ENCODE measurements at regions not wholly inside any gene's neighbourhood (a gene's known extent, or its start where the extent isn't known, plus 50 kb on each side); places are given as distances from the start of the nearest gene placed in this dataset.

DNA sequence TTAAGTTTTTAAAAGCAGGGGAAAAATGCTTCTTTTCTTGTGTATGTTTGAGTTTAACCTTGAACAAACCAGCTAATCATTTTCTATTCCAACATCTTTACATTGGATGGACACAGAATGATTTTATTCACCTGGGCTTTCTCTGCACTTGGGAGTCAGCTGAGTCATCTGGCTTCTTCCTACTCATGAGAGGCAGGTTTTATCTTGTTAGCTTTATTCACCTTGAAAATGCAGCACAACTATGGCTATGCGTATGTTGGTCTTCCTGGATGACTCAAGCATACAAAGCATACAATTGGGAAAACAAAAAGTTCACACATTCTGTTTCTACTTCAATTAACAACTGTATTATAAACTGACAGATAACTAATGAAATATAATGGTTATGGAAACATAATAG is 737.7 kb downstream of the FRK start:
- no peak overlapping the region for H3K4me3 Mint-ChIP-seq (ENCODE audit: unreplicated experiment)
- H3K27ac Mint-ChIP-seq (ENCODE audit: unreplicated experiment) = no peak overlapping the region
- H3K27me3 Mint-ChIP-seq (ENCODE audit: unreplicated experiment) = no peaks in the 10 kb centered on the region
- TF ChIP-seq, protein P1, sequence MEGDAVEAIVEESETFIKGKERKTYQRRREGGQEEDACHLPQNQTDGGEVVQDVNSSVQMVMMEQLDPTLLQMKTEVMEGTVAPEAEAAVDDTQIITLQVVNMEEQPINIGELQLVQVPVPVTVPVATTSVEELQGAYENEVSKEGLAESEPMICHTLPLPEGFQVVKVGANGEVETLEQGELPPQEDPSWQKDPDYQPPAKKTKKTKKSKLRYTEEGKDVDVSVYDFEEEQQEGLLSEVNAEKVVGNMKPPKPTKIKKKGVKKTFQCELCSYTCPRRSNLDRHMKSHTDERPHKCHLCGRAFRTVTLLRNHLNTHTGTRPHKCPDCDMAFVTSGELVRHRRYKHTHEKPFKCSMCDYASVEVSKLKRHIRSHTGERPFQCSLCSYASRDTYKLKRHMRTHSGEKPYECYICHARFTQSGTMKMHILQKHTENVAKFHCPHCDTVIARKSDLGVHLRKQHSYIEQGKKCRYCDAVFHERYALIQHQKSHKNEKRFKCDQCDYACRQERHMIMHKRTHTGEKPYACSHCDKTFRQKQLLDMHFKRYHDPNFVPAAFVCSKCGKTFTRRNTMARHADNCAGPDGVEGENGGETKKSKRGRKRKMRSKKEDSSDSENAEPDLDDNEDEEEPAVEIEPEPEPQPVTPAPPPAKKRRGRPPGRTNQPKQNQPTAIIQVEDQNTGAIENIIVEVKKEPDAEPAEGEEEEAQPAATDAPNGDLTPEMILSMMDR (IDR thresholded peaks at IDR 0.05; ENCODE audit: unreplicated experiment) = no peak
- H3K4me1 Mint-ChIP-seq (ENCODE audit: unreplicated experiment) = peaks cover 6% of the 10 kb centered on the region
- no peaks in the 10 kb centered on the region for H3K36me3 Mint-ChIP-seq (ENCODE audit: low read depth, unreplicated experiment)
- no peaks in the 10 kb centered on the region for H3K9me3 Mint-ChIP-seq (ENCODE audit: unreplicated experiment)
- DNase-seq (ENCODE audit: low spot score) = no peak

DNA sequence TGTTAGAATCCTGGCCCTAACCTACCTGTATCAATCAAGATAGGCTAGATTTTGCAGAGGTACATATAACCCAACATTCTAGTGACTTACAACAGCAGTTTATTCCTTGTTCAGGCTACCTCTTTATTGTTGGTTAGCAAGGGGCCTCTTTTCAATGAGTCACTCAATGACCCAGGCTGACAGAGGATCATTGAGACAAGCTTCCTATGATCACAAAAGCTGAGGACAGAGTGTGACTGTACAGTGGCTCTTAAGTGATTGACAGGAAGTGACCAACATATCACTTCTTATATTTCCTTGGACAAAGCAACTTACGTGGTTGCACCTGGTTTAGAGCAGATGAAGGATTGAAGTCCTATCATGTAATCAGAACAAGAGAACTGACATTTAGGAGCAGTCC is 740.9 kb downstream of the FRK start:
- no peak overlapping the region for H3K27ac Mint-ChIP-seq (ENCODE audit: unreplicated experiment)
- DNase-seq (ENCODE audit: low spot score) = no peak
- peaks cover 6% of the 10 kb centered on the region for H3K4me1 Mint-ChIP-seq (ENCODE audit: unreplicated experiment)
- H3K36me3 Mint-ChIP-seq (ENCODE audit: low read depth, unreplicated experiment) = no peaks in the 10 kb centered on the region
- H3K9me3 Mint-ChIP-seq (ENCODE audit: unreplicated experiment) = no peaks in the 10 kb centered on the region
- TF ChIP-seq, protein P1 (IDR thresholded peaks at IDR 0.05; ENCODE audit: unreplicated experiment) = no peak
- H3K4me3 Mint-ChIP-seq (ENCODE audit: unreplicated experiment) = no peak overlapping the region
- H3K27me3 Mint-ChIP-seq (ENCODE audit: unreplicated experiment) = no peaks in the 10 kb centered on the region

DNA sequence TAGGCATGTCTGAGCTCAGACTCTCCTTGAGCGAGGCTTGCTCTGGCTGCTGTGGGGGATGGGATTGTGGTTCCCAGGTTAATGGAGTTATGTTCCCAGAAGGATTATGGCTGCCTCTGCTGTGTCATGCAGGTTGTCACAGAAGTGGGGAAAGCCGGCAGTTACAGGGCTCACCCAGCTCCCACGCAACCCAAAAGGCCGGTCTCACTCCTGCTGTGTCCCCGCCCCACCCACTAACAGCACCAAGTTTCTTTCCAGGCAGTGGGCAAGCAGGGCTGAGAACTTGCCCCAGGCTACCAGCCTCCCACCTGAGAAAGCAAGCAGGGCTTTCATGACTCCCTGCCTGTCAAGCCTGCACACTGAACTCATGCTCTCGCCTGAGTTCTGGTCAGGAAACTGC is 750.5 kb downstream of the FRK start:
- DNase-seq (ENCODE audit: low spot score) = no peak
- peaks cover 1% of the 10 kb centered on the region for H3K27me3 Mint-ChIP-seq (ENCODE audit: unreplicated experiment)
- H3K4me1 Mint-ChIP-seq (ENCODE audit: unreplicated experiment) = no peaks in the 10 kb centered on the region
- H3K9me3 Mint-ChIP-seq (ENCODE audit: unreplicated experiment) = no peaks in the 10 kb centered on the region
- H3K27ac Mint-ChIP-seq (ENCODE audit: unreplicated experiment) = no peak overlapping the region
- H3K36me3 Mint-ChIP-seq (ENCODE audit: low read depth, unreplicated experiment) = no peaks in the 10 kb centered on the region
- TF ChIP-seq, protein P1 (IDR thresholded peaks at IDR 0.05; ENCODE audit: unreplicated experiment) = no peak
- no peak overlapping the region for H3K4me3 Mint-ChIP-seq (ENCODE audit: unreplicated experiment)

DNA sequence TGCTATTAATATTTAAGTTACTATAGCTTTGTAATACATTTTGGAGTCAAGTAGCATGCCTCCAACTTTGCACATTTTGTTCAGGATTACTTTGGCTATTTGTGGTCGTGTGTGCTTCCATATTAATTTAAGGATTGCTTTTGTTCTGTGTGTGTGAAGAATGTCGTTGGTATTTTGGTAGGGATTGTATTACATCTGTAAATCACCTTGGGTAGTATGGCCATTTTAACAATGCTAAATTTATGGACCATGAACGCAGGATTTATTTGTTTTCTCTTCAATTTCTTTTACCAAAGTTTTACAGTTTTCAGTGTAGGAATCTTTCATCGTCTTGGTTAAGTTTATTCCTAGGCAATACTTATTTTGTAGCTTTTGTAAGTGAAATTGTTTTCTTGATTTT is 758.0 kb downstream of the FRK start:
- H3K4me1 Mint-ChIP-seq (ENCODE audit: unreplicated experiment) = no peaks in the 10 kb centered on the region
- no peaks in the 10 kb centered on the region for H3K36me3 Mint-ChIP-seq (ENCODE audit: low read depth, unreplicated experiment)
- no peak for DNase-seq (ENCODE audit: low spot score)

DNA sequence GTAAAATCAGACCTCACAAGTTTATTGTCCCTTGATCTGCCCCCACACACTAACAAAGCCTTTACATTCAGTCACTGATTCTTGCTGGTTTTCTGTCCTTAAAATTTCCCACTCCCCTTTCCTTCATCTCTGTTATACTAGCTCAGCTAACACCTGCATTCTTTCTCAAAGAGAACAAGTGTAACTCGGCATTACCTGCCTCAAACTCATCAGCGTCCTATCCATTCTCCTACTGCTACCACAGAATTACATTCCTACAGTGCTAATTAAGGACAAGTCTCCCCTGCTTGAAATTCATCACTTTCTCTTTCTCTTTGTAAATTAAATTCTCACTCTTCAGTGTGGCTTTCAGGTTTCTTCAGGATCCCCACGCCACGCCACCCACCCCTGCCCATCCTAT is 773.2 kb downstream of the FRK start:
- H3K4me3 Mint-ChIP-seq (ENCODE audit: unreplicated experiment) = no peak overlapping the region
- TF ChIP-seq, protein P1 (IDR thresholded peaks at IDR 0.05; ENCODE audit: unreplicated experiment) = no peak
- no peak for DNase-seq (ENCODE audit: low spot score)
- H3K9me3 Mint-ChIP-seq (ENCODE audit: unreplicated experiment) = no peaks in the 10 kb centered on the region
- no peak overlapping the region for H3K27ac Mint-ChIP-seq (ENCODE audit: unreplicated experiment)
- H3K27me3 Mint-ChIP-seq (ENCODE audit: unreplicated experiment) = no peaks in the 10 kb centered on the region
- H3K36me3 Mint-ChIP-seq (ENCODE audit: low read depth, unreplicated experiment) = no peaks in the 10 kb centered on the region
- H3K4me1 Mint-ChIP-seq (ENCODE audit: unreplicated experiment) = peaks cover 3% of the 10 kb centered on the region

More for the DNA sequence above, 758.0 kb downstream of the FRK start:
- H3K4me3 Mint-ChIP-seq (ENCODE audit: unreplicated experiment) = no peak overlapping the region
- no peaks in the 10 kb centered on the region for H3K27me3 Mint-ChIP-seq (ENCODE audit: unreplicated experiment)
- no peak overlapping the region for H3K27ac Mint-ChIP-seq (ENCODE audit: unreplicated experiment)
- H3K9me3 Mint-ChIP-seq (ENCODE audit: unreplicated experiment) = no peaks in the 10 kb centered on the region
- TF ChIP-seq, protein P1 (IDR thresholded peaks at IDR 0.05; ENCODE audit: unreplicated experiment) = no peak

All from endothelial cell (in vitro differentiated cells).